ENCODE measurements at regions not wholly inside any gene's neighbourhood (a gene's known extent, or its start where the extent isn't known, plus 50 kb on each side); places are given as distances from the start of the nearest gene placed in this dataset.

DNA sequence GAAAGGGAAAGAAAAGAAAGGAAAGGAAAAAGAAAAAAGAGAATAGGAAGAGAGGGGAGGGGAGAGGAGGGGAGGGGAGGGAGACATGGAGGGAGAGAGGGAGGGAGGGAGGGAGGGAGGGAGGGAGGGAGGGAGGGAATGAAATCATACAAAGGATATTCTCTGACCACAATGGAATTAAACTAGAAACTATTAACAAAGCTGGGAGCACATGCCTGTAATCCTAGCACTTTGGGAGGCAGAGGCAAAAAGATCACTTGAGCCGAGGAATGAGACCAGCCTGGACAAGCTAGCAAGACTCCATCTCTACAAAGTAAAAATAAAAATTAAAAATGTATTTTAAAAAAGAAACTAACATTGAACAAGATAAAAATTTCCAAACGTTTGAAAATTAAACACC, 62.8 kb downstream of the ILRUN start:
- TF ChIP-seq, protein P1, sequence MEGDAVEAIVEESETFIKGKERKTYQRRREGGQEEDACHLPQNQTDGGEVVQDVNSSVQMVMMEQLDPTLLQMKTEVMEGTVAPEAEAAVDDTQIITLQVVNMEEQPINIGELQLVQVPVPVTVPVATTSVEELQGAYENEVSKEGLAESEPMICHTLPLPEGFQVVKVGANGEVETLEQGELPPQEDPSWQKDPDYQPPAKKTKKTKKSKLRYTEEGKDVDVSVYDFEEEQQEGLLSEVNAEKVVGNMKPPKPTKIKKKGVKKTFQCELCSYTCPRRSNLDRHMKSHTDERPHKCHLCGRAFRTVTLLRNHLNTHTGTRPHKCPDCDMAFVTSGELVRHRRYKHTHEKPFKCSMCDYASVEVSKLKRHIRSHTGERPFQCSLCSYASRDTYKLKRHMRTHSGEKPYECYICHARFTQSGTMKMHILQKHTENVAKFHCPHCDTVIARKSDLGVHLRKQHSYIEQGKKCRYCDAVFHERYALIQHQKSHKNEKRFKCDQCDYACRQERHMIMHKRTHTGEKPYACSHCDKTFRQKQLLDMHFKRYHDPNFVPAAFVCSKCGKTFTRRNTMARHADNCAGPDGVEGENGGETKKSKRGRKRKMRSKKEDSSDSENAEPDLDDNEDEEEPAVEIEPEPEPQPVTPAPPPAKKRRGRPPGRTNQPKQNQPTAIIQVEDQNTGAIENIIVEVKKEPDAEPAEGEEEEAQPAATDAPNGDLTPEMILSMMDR (IDR thresholded peaks at IDR 0.05; ENCODE audit: control extremely low read depth, extremely low read depth, low read depth, missing control alignments) = no peak
- no peak for DNase-seq (ENCODE audit: extremely low spot score)
- ChIA-PET CTCF (interaction anchor here (0.9 to 2.9 kb wide), 2 partner anchors 16 to 438 kb away, joined by 3 to 8 read pairs; no protein-coding TSS in a partner anchor), POLR2A (interaction anchor here (0.9 kb wide), 1 partner anchor 227 kb away, joined by 3 read pairs; no protein-coding TSS in a partner anchor)

- ChIA-PET POLR2A (interaction anchor here (0.9 kb wide), 1 partner anchor 227 kb away, joined by 3 read pairs; no protein-coding TSS in a partner anchor), CTCF (no interaction called here)
- TF ChIP-seq, protein P1 (IDR thresholded peaks at IDR 0.05; ENCODE audit: control extremely low read depth, extremely low read depth, low read depth, missing control alignments) = no peak
Observed at GRCh38 chr6:34633256-34633655, 63.3 kb downstream of the ILRUN start.

DNA sequence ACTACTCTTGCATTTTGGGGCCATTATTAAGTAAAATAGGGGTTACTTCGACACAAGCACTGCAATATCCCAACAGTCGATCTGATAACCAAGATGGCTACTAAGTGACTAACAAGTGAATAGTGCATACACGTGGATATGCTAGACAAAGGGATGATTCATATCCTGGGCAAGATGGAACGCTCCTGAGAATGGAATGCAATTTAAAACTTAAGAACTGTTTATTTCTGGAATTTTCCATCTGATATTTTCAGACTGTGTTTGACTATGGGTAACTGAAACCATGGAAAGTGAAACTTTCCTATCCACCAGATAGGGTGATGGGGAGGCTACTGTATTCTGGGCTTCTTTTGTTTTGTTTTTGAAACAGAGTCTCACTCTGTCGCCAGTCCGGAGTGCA, 66.5 kb downstream of the ILRUN start:
- ChIA-PET CTCF (interaction anchor here (1.0 kb wide), 1 partner anchor 20 kb away, joined by 5 read pairs; no protein-coding TSS in a partner anchor), POLR2A (interaction anchor here (0.6 kb wide), 1 partner anchor 1430 kb away, joined by 6 read pairs; no protein-coding TSS in a partner anchor)
- no peak for DNase-seq (ENCODE audit: extremely low spot score)
- TF ChIP-seq, protein P1 (IDR thresholded peaks at IDR 0.05; ENCODE audit: control extremely low read depth, extremely low read depth, low read depth, missing control alignments) = no peak

More at GRCh38 chr6:34633256-34633655, 63.3 kb downstream of the ILRUN start:
- no peak for DNase-seq (ENCODE audit: extremely low spot score)

- ChIA-PET POLR2A (no interaction called here), CTCF (interaction anchor here (4.2 to 4.4 kb wide), 2 partner anchors 12 to 17 kb away, joined by 12 to 23 read pairs; no protein-coding TSS in a partner anchor)
- DNase-seq (ENCODE audit: extremely low spot score) = no peak
- TF ChIP-seq, protein P1 (IDR thresholded peaks at IDR 0.05; ENCODE audit: control extremely low read depth, extremely low read depth, low read depth, missing control alignments) = no peak
Observed at GRCh38 chr6:34627296-34627695, 69.3 kb downstream of the ILRUN start.

DNA sequence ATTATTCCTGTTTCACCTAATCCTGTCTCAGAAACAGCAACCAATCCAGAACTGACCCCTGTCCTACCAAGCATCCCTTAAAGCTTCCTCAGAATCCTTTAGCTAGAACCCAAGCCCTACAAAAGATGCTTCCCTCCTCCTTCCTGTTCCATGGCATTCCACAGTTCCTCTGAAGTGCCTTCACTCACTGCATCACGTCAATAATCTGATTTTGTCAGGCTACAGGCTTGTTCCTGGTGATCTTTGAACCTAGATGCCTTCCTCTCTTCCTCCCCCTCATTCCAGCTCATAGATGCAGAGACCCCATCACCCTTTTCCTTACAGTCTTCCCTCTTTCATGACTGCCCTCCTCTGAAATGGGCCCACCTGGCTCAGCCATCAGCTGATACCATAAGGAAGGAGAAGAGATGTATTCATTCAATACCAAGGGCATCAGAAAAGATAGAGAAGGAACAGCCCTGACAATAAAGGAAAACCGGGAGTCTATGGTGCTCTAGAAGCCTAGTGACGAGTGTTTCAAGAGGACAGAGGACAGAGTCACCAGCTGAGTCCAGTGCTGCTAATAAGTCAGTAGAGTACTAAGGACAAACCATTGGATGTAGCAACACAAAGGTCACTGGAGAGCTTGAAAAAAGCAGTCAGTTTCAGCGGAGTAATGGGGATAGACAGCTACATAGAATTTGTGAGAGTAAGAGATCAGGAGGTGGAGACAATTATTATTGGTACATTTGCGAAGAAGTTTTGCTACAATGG, 62.5 kb upstream of the SPDEF start:
- POLR2A ChIA-PET = no interaction called here
- DNase-seq (ENCODE audit: extremely low spot score) = no peak
- CTCF ChIA-PET = interaction anchor here (0.9 to 3.6 kb wide), 2 partner anchors 9 to 439 kb away, joined by 3 to 31 read pairs; no protein-coding TSS in a partner anchor
- TF ChIP-seq, protein P1 (IDR thresholded peaks at IDR 0.05; ENCODE audit: control extremely low read depth, extremely low read depth, low read depth, missing control alignments) = no peak

- ChIA-PET POLR2A (no interaction called here), CTCF (interaction anchor here (3.6 kb wide), 1 partner anchor 8 kb away, joined by 31 read pairs; no protein-coding TSS in a partner anchor)
- TF ChIP-seq, protein P1 (IDR thresholded peaks at IDR 0.05; ENCODE audit: control extremely low read depth, extremely low read depth, low read depth, missing control alignments) = no peak
- DNase-seq (ENCODE audit: extremely low spot score) = no peak
Observed at GRCh38 chr6:34617231-34617630, 61.1 kb upstream of the SPDEF start.

All from GM10248 (cell line).